H9 (cell line): ENCODE measurements at regions not wholly inside any gene's neighbourhood (a gene's known extent, or its start where the extent isn't known, plus 50 kb on each side); places are given as distances from the start of the nearest gene placed in this dataset.

Source experiments
- DNase-seq: peaks from one replicate; pipeline ENCODE4 v3.0.0-alpha.2; 2017
- H2AFZ ChIP-seq: one replicate; pipeline ENCODE4 v1.6.1; 2013; ENCODE audit warnings: mild to moderate bottlenecking, low read length, control low read depth, moderate library complexity
- H2AK5ac ChIP-seq: 2 replicates; pipeline ENCODE4 v1.6.1; 2013; ENCODE audit warnings: low read length, control low read depth, mixed read lengths; ENCODE audit not compliant: insufficient read length
- H2BK120ac ChIP-seq: one replicate; pipeline ENCODE4 v1.6.1; 2013; ENCODE audit warnings: low read depth, mild to moderate bottlenecking, low read length, control low read depth, inconsistent platforms; ENCODE audit not compliant: poor library complexity, severe bottlenecking
- H2BK12ac ChIP-seq: 2 replicates; pipeline ENCODE4 v1.6.1; 2013; ENCODE audit warnings: low read length, control low read depth, mixed read lengths, low read depth; ENCODE audit not compliant: insufficient read length
- H2BK15ac ChIP-seq: 2 replicates; pipeline ENCODE4 v1.6.1; 2013; ENCODE audit warnings: low read depth, low read length, control low read depth
- H2BK20ac ChIP-seq: one replicate; pipeline ENCODE4 v1.6.1; 2013; ENCODE audit warnings: low read depth, mild to moderate bottlenecking, low read length, control low read depth, inconsistent platforms; ENCODE audit not compliant: poor library complexity, severe bottlenecking
- H2BK5ac ChIP-seq: 2 replicates; pipeline ENCODE4 v1.6.1; 2013; ENCODE audit warnings: low read length, control low read depth, mixed read lengths; ENCODE audit not compliant: insufficient read length
- H3K14ac ChIP-seq: 2 replicates; pipeline ENCODE4 v1.6.1; 2013; ENCODE audit warnings: low read length, control low read depth; ENCODE audit not compliant: insufficient read depth
- H3K18ac ChIP-seq: 2 replicates; pipeline ENCODE4 v1.6.1; 2013; ENCODE audit warnings: low read depth, mild to moderate bottlenecking, mixed read lengths, low read length, control low read depth; ENCODE audit not compliant: insufficient read length
- H3K23ac ChIP-seq: 2 replicates; pipeline ENCODE4 v1.6.1; 2013; ENCODE audit warnings: low read length, control low read depth, mixed read lengths, low read depth; ENCODE audit not compliant: insufficient read length
- H3K23me2 ChIP-seq: 2 replicates; pipeline ENCODE4 v1.6.1; 2013; ENCODE audit warnings: low read depth, mild to moderate bottlenecking, mixed read lengths, low read length, control low read depth; ENCODE audit not compliant: insufficient read length, poor library complexity, severe bottlenecking
- H3K27ac ChIP-seq: 2 replicates; pipeline ENCODE4 v1.5.1; 2013; ENCODE audit warnings: low read length, control low read depth, mixed read lengths, low read depth; ENCODE audit not compliant: insufficient read length
- H3K27me3 ChIP-seq: 2 replicates; pipeline ENCODE4 v1.6.1; 2013; ENCODE audit warnings: low read length, control low read depth, inconsistent platforms; ENCODE audit not compliant: insufficient read depth
- H3K4ac ChIP-seq: 2 replicates; pipeline ENCODE4 v1.6.1; 2013; ENCODE audit warnings: low read depth, mild to moderate bottlenecking, control low read depth, inconsistent platforms, low read length, moderate library complexity
- H3K4me1 ChIP-seq: 2 replicates; pipeline ENCODE4 v1.6.1; 2013; ENCODE audit warnings: low read length, control low read depth, inconsistent platforms; ENCODE audit not compliant: insufficient read depth
- H3K4me2 ChIP-seq: 2 replicates; pipeline ENCODE4 v1.6.1; 2013; ENCODE audit warnings: low read length, control low read depth, mixed read lengths; ENCODE audit not compliant: insufficient read length, insufficient read depth
- H3K56ac ChIP-seq: 2 replicates; pipeline ENCODE4 v1.6.1; 2013; ENCODE audit warnings: low read depth, mild to moderate bottlenecking, mixed read lengths, low read length, control low read depth; ENCODE audit not compliant: insufficient read length
- H3K79me1 ChIP-seq: 2 replicates; pipeline ENCODE4 v1.6.1; 2013; ENCODE audit warnings: low read depth, mild to moderate bottlenecking, moderate library complexity, low read length, control low read depth, inconsistent platforms; ENCODE audit not compliant: insufficient read depth, poor library complexity, severe bottlenecking
- H3K79me2 ChIP-seq: 2 replicates; pipeline ENCODE4 v1.6.1; 2013; ENCODE audit warnings: low read length, control low read depth, inconsistent platforms; ENCODE audit not compliant: insufficient read depth
- H3K9ac ChIP-seq: 2 replicates; pipeline ENCODE4 v1.6.1; 2013; ENCODE audit warnings: low read length, control low read depth, mixed read lengths; ENCODE audit not compliant: insufficient read length; ENCODE audit errors: extremely low read depth
- H3K9me3 ChIP-seq: one replicate; pipeline ENCODE4 v1.6.1; 2013; ENCODE audit warnings: low read depth, low read length, inconsistent platforms; ENCODE audit not compliant: control insufficient read depth
- H3T11ph ChIP-seq: one replicate; pipeline ENCODE4 v1.6.1; 2013; ENCODE audit warnings: mild to moderate bottlenecking, low read length, control low read depth, inconsistent platforms
- H4K20me1 ChIP-seq: one replicate; pipeline ENCODE4 v1.6.1; 2013; ENCODE audit not compliant: control insufficient read depth, insufficient read length, insufficient read depth
- H4K5ac ChIP-seq: 2 replicates; pipeline ENCODE4 v1.6.1; 2013; ENCODE audit warnings: low read depth, mild to moderate bottlenecking, mixed read lengths, low read length, control low read depth; ENCODE audit not compliant: insufficient read length
- H4K8ac ChIP-seq: replicated peaks from 2 replicates; pipeline ENCODE4 v1.6.1; 2013; ENCODE audit warnings: low read length, control low read depth, mixed read lengths, low read depth; ENCODE audit not compliant: insufficient read length
- H4K91ac ChIP-seq: 2 replicates; pipeline ENCODE4 v1.6.1; 2013; ENCODE audit warnings: low read depth, mild to moderate bottlenecking, moderate library complexity, mixed read lengths, low read length, control low read depth; ENCODE audit not compliant: insufficient read length
- H3K27ac Mint-ChIP-seq, 3 experiments: 2 replicates in 2 of 3; 3 replicates in 1 of 3; pipeline ENCODE4 v1.8.0; 2020 to 2021; ENCODE audit warnings: mixed read lengths in 3 of 3, mild to moderate bottlenecking in 1 of 3, moderate library complexity in 1 of 3
- H3K27me3 Mint-ChIP-seq: 2 replicates; pipeline ENCODE4 v1.8.0; 2021; ENCODE audit warnings: low read depth, mild to moderate bottlenecking, moderate library complexity, mixed read lengths
- H3K36me3 Mint-ChIP-seq, 3 experiments: 2 replicates in 2 of 3; 3 replicates in 1 of 3; pipeline ENCODE4 v1.8.0; 2020 to 2021; ENCODE audit warnings: low read depth in 3 of 3, mixed read lengths in 3 of 3; ENCODE audit not compliant: insufficient read depth in 1 of 3
- H3K4me1 Mint-ChIP-seq, 2 experiments: 2 replicates each; pipeline ENCODE4 v1.8.0; 2020; ENCODE audit warnings: mixed read lengths in 2 of 2
- H3K4me3 Mint-ChIP-seq, 2 experiments: 2 replicates in 1 of 2; 3 replicates in 1 of 2; pipeline ENCODE4 v1.8.0; 2020 to 2021; ENCODE audit warnings: mild to moderate bottlenecking in 2 of 2, mixed read lengths in 2 of 2, moderate library complexity in 1 of 2
- H3K9me3 Mint-ChIP-seq, 2 experiments: 2 replicates in 1 of 2; 3 replicates in 1 of 2; pipeline ENCODE4 v1.8.0; 2020; ENCODE audit warnings: mild to moderate bottlenecking in 2 of 2, mixed read lengths in 2 of 2, moderate library complexity in 1 of 2
- CTCF ChIP-seq: fragments of 200-600 bp; sonication (generic); conservative IDR thresholded peaks from 3 replicates; pipeline ENCODE4 v1.8.0; 2021; ENCODE audit warnings: antibody characterized with exemption, mild to moderate bottlenecking
- WGBS: extraction: QIAGEN DNeasy Blood & Tissue Kit; methylation state at CpG from one replicate; pipeline ENCODE4 v1.1.7; 2013; ENCODE audit warnings: missing lambda C conversion rate, low lambda C conversion rate, mixed read lengths; ENCODE audit not compliant: insufficient read length; ENCODE audit errors: extremely low coverage; 5-methylcytosine and 5-hydroxymethylcytosine counted together

GRCh38 chr14:45867046-45867894 lies 614.3 kb upstream of the MIS18BP1 start:
- Histone ChIP-seq H3T11ph (no peak overlapping the region), H3K9me3 (no peaks in the 10 kb centered on the region), H3K27me3 (no peaks in the 10 kb centered on the region), H2BK15ac (no peak overlapping the region), H3K79me2 (no peaks in the 10 kb centered on the region), H3K14ac (no peak overlapping the region), H3K23me2 (no peaks in the 10 kb centered on the region), H4K20me1 (no peaks in the 10 kb centered on the region), H3K79me1 (no peaks in the 10 kb centered on the region), H2BK120ac (no peak overlapping the region), H3K27ac (no peak overlapping the region), H3K4ac (no peak overlapping the region), H3K56ac (no peak overlapping the region), H3K18ac (no peak overlapping the region), H2BK20ac (no peak overlapping the region), H2AFZ (no peak overlapping the region), H3K23ac (no peak overlapping the region), H4K8ac (no peak overlapping the region), H2BK5ac (no peak overlapping the region), H2BK12ac (no peak overlapping the region), H3K4me1 (no peaks in the 10 kb centered on the region), H3K9ac (no peak overlapping the region), H4K91ac (no peak overlapping the region), H2AK5ac (no peak overlapping the region), H4K5ac (no peak overlapping the region), H3K4me2 (no peak overlapping the region)
- TF ChIP-seq CTCF: no peak
- no peaks in the 10 kb centered on the region for H3K4me1 Mint-ChIP-seq
- DNase-seq: no peak
- H3K27me3 Mint-ChIP-seq: no peaks in the 10 kb centered on the region; the same call in 1 of the 2 replicates
- WGBS: no CpG with 5 or more reads among the region's 3 CpGs
- peaks cover 15 to 27% (median 19%) of the 10 kb centered on the region in 3 experiments for H3K36me3 Mint-ChIP-seq
- no peak overlapping the region for H3K4me3 Mint-ChIP-seq
- H3K27ac Mint-ChIP-seq: no peak overlapping the region
- H3K9me3 Mint-ChIP-seq: peaks cover 29 to 31% of the 10 kb centered on the region in 2 experiments
